ENCODE measurements at regions not wholly inside any gene's neighbourhood (a gene's known extent, or its start where the extent isn't known, plus 50 kb on each side); places are given as distances from the start of the nearest gene placed in this dataset.

- no peak overlapping the region for H2AFZ ChIP-seq
- H3K27me3 ChIP-seq: no peaks in the 10 kb centered on the region
- H3K9me3 ChIP-seq (ENCODE audit: low read depth): no peaks in the 10 kb centered on the region
- WGBS (ENCODE audit: low lambda C conversion rate, missing lambda C conversion rate): 90% methylated on average over 4 of the region's 4 CpGs
- no peaks in the 10 kb centered on the region for H3K79me2 ChIP-seq
- no peak overlapping the region for H3K4me2 ChIP-seq
- no peak overlapping the region for H3K4me3 ChIP-seq
- no peaks in the 10 kb centered on the region for H4K20me1 ChIP-seq (ENCODE audit: insufficient read depth, poor library complexity, severe bottlenecking)
- no peak for DNase-seq (ENCODE audit: low spot score)
- TF ChIP-seq EZH2 (IDR thresholded peaks at IDR 0.05; ENCODE audit: borderline replicate concordance) (no peak), EZH2phosphoT487 (IDR thresholded peaks at IDR 0.05; ENCODE audit: low read depth, severe bottlenecking, unreplicated experiment) (no peak), CTCF (IDR thresholded peaks at IDR 0.05; ENCODE audit: poor library complexity) (no peak)
- no peaks in the 10 kb centered on the region for H3K36me3 ChIP-seq (replicated peaks; ENCODE audit: insufficient read depth, low read depth)
- peaks cover 4% of the 10 kb centered on the region for H3K4me1 ChIP-seq (ENCODE audit: insufficient read depth)
- no peaks in the 10 kb centered on the region for H3K9me2 ChIP-seq (replicated peaks; ENCODE audit: insufficient read depth)
- no peak overlapping the region for H3K27ac ChIP-seq
These were observed 150.8 kb downstream of the DICER1 start for GRCh38 chr14:95006479-95006878.

- peaks cover 4% of the 10 kb centered on the region for H3K4me1 ChIP-seq (ENCODE audit: insufficient read depth)
- no peaks in the 10 kb centered on the region for H3K27me3 ChIP-seq
- no peak overlapping the region for H3K4me2 ChIP-seq
- H3K9me2 ChIP-seq (replicated peaks; ENCODE audit: insufficient read depth): no peaks in the 10 kb centered on the region
- no peaks in the 10 kb centered on the region for H4K20me1 ChIP-seq (ENCODE audit: insufficient read depth, poor library complexity, severe bottlenecking)
- H3K9me3 ChIP-seq (ENCODE audit: low read depth): no peaks in the 10 kb centered on the region
- no peak for DNase-seq (ENCODE audit: low spot score)
- no peaks in the 10 kb centered on the region for H3K36me3 ChIP-seq (replicated peaks; ENCODE audit: insufficient read depth, low read depth)
- 96% methylated on average over 3 of the region's 3 CpGs for WGBS (ENCODE audit: low lambda C conversion rate, missing lambda C conversion rate)
- no peak overlapping the region for H3K27ac ChIP-seq
- TF ChIP-seq EZH2 (IDR thresholded peaks at IDR 0.05; ENCODE audit: borderline replicate concordance) (no peak), CTCF (IDR thresholded peaks at IDR 0.05; ENCODE audit: poor library complexity) (no peak), EZH2phosphoT487 (IDR thresholded peaks at IDR 0.05; ENCODE audit: low read depth, severe bottlenecking, unreplicated experiment) (no peak)
- H3K4me3 ChIP-seq: no peak overlapping the region
- no peaks in the 10 kb centered on the region for H3K79me2 ChIP-seq
- H2AFZ ChIP-seq: no peak overlapping the region
These were observed 151.3 kb downstream of the DICER1 start for GRCh38 chr14:95006051-95006450.

GRCh38 chr14:95003099-95003960 is 154.0 kb downstream of the DICER1 start:
- Histone ChIP-seq H3K4me2 (no peak overlapping the region), H2AFZ (no peak overlapping the region), H3K27ac (no peak overlapping the region), H3K9me3 (ENCODE audit: low read depth) (no peaks in the 10 kb centered on the region), H4K20me1 (ENCODE audit: insufficient read depth, poor library complexity, severe bottlenecking) (no peaks in the 10 kb centered on the region), H3K4me3 (no peak overlapping the region), H3K27me3 (peaks cover 10% of the 10 kb centered on the region), H3K4me1 (ENCODE audit: insufficient read depth) (no peaks in the 10 kb centered on the region), H3K79me2 (no peaks in the 10 kb centered on the region), H3K36me3 (replicated peaks; ENCODE audit: insufficient read depth, low read depth) (no peaks in the 10 kb centered on the region), H3K9me2 (replicated peaks; ENCODE audit: insufficient read depth) (no peaks in the 10 kb centered on the region)
- DNase-seq (ENCODE audit: low spot score): no peak
- TF ChIP-seq EZH2phosphoT487 (IDR thresholded peaks at IDR 0.05; ENCODE audit: low read depth, severe bottlenecking, unreplicated experiment) (no peak), CTCF (IDR thresholded peaks at IDR 0.05; ENCODE audit: poor library complexity) (no peak), EZH2 (IDR thresholded peaks at IDR 0.05; ENCODE audit: borderline replicate concordance) (no peak)
- 69% methylated on average over 11 of the region's 11 CpGs for WGBS (ENCODE audit: low lambda C conversion rate, missing lambda C conversion rate)
